SK-N-MC (cell line): ENCODE measurements at regions not wholly inside any gene's neighbourhood (a gene's known extent, or its start where the extent isn't known, plus 50 kb on each side); places are given as distances from the start of the nearest gene placed in this dataset.
"Not testable (repeated sequence)": the region's sequence is repeated elsewhere in the genome, so short reads cannot be mapped to it uniquely, and the experiment has no call there.

ENCODE experiments used
- DNase-seq: peaks from one replicate; pipeline ENCODE4 v3.0.0-alpha.2; 2011; ENCODE audit warnings: low read depth, low spot score
- H3K27ac ChIP-seq: fragments of 200-600 bp; sonication (generic); 2 replicates; pipeline ENCODE4 v1.5.1; 2016; ENCODE audit warnings: mixed run types
- H3K36me3 ChIP-seq: fragments of 200-600 bp; sonication (generic); 2 replicates; pipeline ENCODE4 v1.6.1; 2017; ENCODE audit warnings: antibody characterized with exemption, low read length, mixed read lengths; ENCODE audit not compliant: insufficient read depth
- H3K4me3 ChIP-seq: fragments of 200-600 bp; sonication (generic); 2 replicates; pipeline ENCODE4 v1.5.1; 2016
- H3K9ac ChIP-seq: fragments of 200-600 bp; sonication (generic); 2 replicates; pipeline ENCODE4 v1.8.0; 2017; ENCODE audit warnings: mixed run types, mixed read lengths; ENCODE audit not compliant: insufficient read length
- H3K9me3 ChIP-seq: fragments of 200-600 bp; sonication (generic); 2 replicates; pipeline ENCODE4 v1.6.1; 2017; ENCODE audit warnings: low read depth, mild to moderate bottlenecking, antibody characterized with exemption, low read length, moderate library complexity, mixed read lengths
- EZH2 ChIP-seq: fragments of 200-600 bp; sonication (generic); IDR thresholded peaks from one replicate; pipeline ENCODE4 v1.6.1; 2017; ENCODE audit warnings: antibody characterized with exemption
- FOXP2 ChIP-seq: optimal IDR thresholded peaks from 2 replicates; pipeline ENCODE3; 2011; ENCODE audit warnings: mild to moderate bottlenecking, moderate library complexity; ENCODE audit not compliant: insufficient read depth; ENCODE audit errors: extremely low read length, control extremely low read depth
- POLR2AphosphoS5 ChIP-seq: IDR thresholded peaks from 2 replicates; pipeline ENCODE4 v1.6.1; 2012; ENCODE audit warnings: mild to moderate bottlenecking, low read depth, low read length, borderline replicate concordance

GRCh38 chr6:146974351-146974750 lies 229.9 kb upstream of the STXBP5 start:
- TF ChIP-seq FOXP2 (no peak), POLR2AphosphoS5 (no peak), EZH2 (no peak)
- H3K9me3 ChIP-seq: no peaks in the 10 kb centered on the region
- no peak overlapping the region for H3K27ac ChIP-seq
- H3K36me3 ChIP-seq: no peaks in the 10 kb centered on the region
- H3K4me3 ChIP-seq: no peak overlapping the region
- no peak for DNase-seq
- no peak overlapping the region for H3K9ac ChIP-seq

GRCh38 chr6:146975093-146975492 lies 229.1 kb upstream of the STXBP5 start:
- no peak for DNase-seq
- H3K27ac ChIP-seq: no peak overlapping the region
- TF ChIP-seq EZH2: no peak
- no peak for TF ChIP-seq POLR2AphosphoS5
- no peak for TF ChIP-seq FOXP2

GRCh38 chr6:146980900-146981329 lies 223.3 kb upstream of the STXBP5 start:
- Histone ChIP-seq H3K27ac (no peak overlapping the region), H3K4me3 (no peak overlapping the region), H3K36me3 (no peaks in the 10 kb centered on the region), H3K9ac (no peak overlapping the region), H3K9me3 (no peaks in the 10 kb centered on the region)
- TF ChIP-seq FOXP2: no peak
- TF ChIP-seq EZH2: no peak
- no peak for TF ChIP-seq POLR2AphosphoS5
- DNase-seq: no peak

More at GRCh38 chr6:146975093-146975492, 229.1 kb upstream of the STXBP5 start:
- H3K9ac ChIP-seq: no peak overlapping the region
- no peaks in the 10 kb centered on the region for H3K9me3 ChIP-seq
- no peak overlapping the region for H3K4me3 ChIP-seq
- no peaks in the 10 kb centered on the region for H3K36me3 ChIP-seq

GRCh38 chr6:146981981-146982380 lies 222.2 kb upstream of the STXBP5 start:
- no peak for DNase-seq
- H3K9ac ChIP-seq: no peak overlapping the region
- H3K36me3 ChIP-seq: no peaks in the 10 kb centered on the region
- no peaks in the 10 kb centered on the region for H3K9me3 ChIP-seq
- no peak overlapping the region for H3K27ac ChIP-seq
- H3K4me3 ChIP-seq: no peak overlapping the region
- TF ChIP-seq EZH2 (no peak), POLR2AphosphoS5 (no peak), FOXP2 (no peak)

- H3K36me3 ChIP-seq: no peaks in the 10 kb centered on the region
- H3K4me3 ChIP-seq: no peak overlapping the region
- no peak overlapping the region for H3K9ac ChIP-seq
- TF ChIP-seq POLR2AphosphoS5: no peak
- TF ChIP-seq FOXP2: no peak
- no peak for TF ChIP-seq EZH2
- H3K27ac ChIP-seq: no peak overlapping the region
- no peak for DNase-seq
- H3K9me3 ChIP-seq: no peaks in the 10 kb centered on the region
Measured at GRCh38 chr6:146984251-146984924, 219.8 kb upstream of the STXBP5 start.

- H3K9ac ChIP-seq: no peak overlapping the region
- no peak overlapping the region for H3K4me3 ChIP-seq
- no peaks in the 10 kb centered on the region for H3K36me3 ChIP-seq
- H3K27ac ChIP-seq: no peak overlapping the region
- TF ChIP-seq FOXP2: no peak
- no peak for TF ChIP-seq POLR2AphosphoS5
- no peak for TF ChIP-seq EZH2
- DNase-seq: no peak
- H3K9me3 ChIP-seq: no peaks in the 10 kb centered on the region
Measured at GRCh38 chr6:146985111-146985510, 219.1 kb upstream of the STXBP5 start.

- DNase-seq: no peak
- Histone ChIP-seq H3K4me3 (no peak overlapping the region), H3K27ac (no peak overlapping the region), H3K9ac (no peak overlapping the region), H3K36me3 (no peaks in the 10 kb centered on the region), H3K9me3 (no peaks in the 10 kb centered on the region)
- TF ChIP-seq EZH2 (no peak), FOXP2 (no peak), POLR2AphosphoS5 (no peak)
Measured at GRCh38 chr6:146985966-146986365, 218.3 kb upstream of the STXBP5 start.

- DNase-seq, H3K4me3 ChIP-seq, H3K27ac ChIP-seq, H3K9ac ChIP-seq, H3K36me3 ChIP-seq, H3K9me3 ChIP-seq: not testable (repeated sequence)
Measured at GRCh38 chr6:146987938-146988337, 216.3 kb upstream of the STXBP5 start.

GRCh38 chr6:146989860-146990259 lies 214.4 kb upstream of the STXBP5 start:
- H3K36me3 ChIP-seq: no peaks in the 10 kb centered on the region
- H3K4me3 ChIP-seq: no peak overlapping the region
- no peak for TF ChIP-seq POLR2AphosphoS5
- TF ChIP-seq EZH2: no peak
- no peak for TF ChIP-seq FOXP2
- H3K9ac ChIP-seq: no peak overlapping the region
- no peak for DNase-seq
- no peak overlapping the region for H3K27ac ChIP-seq
- H3K9me3 ChIP-seq: no peaks in the 10 kb centered on the region
